PC-9 (cell line): ENCODE measurements at regions not wholly inside any gene's neighbourhood (a gene's known extent, or its start where the extent isn't known, plus 50 kb on each side); places are given as distances from the start of the nearest gene placed in this dataset.

ENCODE experiments used
- EZH2 ChIP-seq: fragments of 200-600 bp; sonication (generic); IDR thresholded peaks from 2 replicates; pipeline ENCODE4 v1.8.0; 2017; ENCODE audit warnings: antibody characterized with exemption, low read depth
- TF ChIP-seq, protein P1 (sequence below): fragments of 200-600 bp; sonication (generic); conservative IDR thresholded peaks from 2 replicates; pipeline ENCODE4 v1.6.1; 2017; ENCODE audit warnings: mixed run types, antibody characterized with exemption, mild to moderate bottlenecking, moderate library complexity

- TF ChIP-seq, protein P1, sequence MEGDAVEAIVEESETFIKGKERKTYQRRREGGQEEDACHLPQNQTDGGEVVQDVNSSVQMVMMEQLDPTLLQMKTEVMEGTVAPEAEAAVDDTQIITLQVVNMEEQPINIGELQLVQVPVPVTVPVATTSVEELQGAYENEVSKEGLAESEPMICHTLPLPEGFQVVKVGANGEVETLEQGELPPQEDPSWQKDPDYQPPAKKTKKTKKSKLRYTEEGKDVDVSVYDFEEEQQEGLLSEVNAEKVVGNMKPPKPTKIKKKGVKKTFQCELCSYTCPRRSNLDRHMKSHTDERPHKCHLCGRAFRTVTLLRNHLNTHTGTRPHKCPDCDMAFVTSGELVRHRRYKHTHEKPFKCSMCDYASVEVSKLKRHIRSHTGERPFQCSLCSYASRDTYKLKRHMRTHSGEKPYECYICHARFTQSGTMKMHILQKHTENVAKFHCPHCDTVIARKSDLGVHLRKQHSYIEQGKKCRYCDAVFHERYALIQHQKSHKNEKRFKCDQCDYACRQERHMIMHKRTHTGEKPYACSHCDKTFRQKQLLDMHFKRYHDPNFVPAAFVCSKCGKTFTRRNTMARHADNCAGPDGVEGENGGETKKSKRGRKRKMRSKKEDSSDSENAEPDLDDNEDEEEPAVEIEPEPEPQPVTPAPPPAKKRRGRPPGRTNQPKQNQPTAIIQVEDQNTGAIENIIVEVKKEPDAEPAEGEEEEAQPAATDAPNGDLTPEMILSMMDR: no peak
- TF ChIP-seq EZH2: no peak
Measured at GRCh38 chr10:124318811-124319210, 99.9 kb downstream of the OAT start.
